AG04449 (cell line): ENCODE measurements at regions not wholly inside any gene's neighbourhood (a gene's known extent, or its start where the extent isn't known, plus 50 kb on each side); places are given as distances from the start of the nearest gene placed in this dataset.

Experiments
- CTCF ChIA-PET: fragments of 350-600 bp; formaldehyde crosslinking; extraction: SDS; loops from one replicate; lab custom pipeline; 2021; ENCODE audit warnings: antibody characterized with exemption; lab: Yijun Ruan, JAX
- POLR2A ChIA-PET: fragments of 400-600, 350-600 bp; formaldehyde crosslinking; extraction: SDS; loops from one replicate; lab custom pipeline; 2020; ENCODE audit warnings: antibody characterized with exemption, inconsistent platforms; lab: Yijun Ruan, JAX
- DNase-seq: peaks from one replicate; pipeline ENCODE4 v3.0.0-alpha.2; 2010; ENCODE audit warnings: low read depth, low spot score
- H3K4me3 ChIP-seq: 2 replicates; pipeline ENCODE4 v1.5.1; 2011; ENCODE audit warnings: low read depth, mild to moderate bottlenecking, control low read depth, low read length
- TF ChIP-seq, protein P1 (sequence below): IDR thresholded peaks from one replicate; pipeline ENCODE4 v1.5.1; 2011; ENCODE audit warnings: mild to moderate bottlenecking, moderate library complexity, low read length, control low read depth, inconsistent platforms; ENCODE audit not compliant: insufficient read depth; ENCODE audit errors: missing control alignments

- H3K4me3 ChIP-seq: no peak overlapping the region
- POLR2A ChIA-PET: no interaction called here
- CTCF ChIA-PET: no interaction called here
- TF ChIP-seq, protein P1, sequence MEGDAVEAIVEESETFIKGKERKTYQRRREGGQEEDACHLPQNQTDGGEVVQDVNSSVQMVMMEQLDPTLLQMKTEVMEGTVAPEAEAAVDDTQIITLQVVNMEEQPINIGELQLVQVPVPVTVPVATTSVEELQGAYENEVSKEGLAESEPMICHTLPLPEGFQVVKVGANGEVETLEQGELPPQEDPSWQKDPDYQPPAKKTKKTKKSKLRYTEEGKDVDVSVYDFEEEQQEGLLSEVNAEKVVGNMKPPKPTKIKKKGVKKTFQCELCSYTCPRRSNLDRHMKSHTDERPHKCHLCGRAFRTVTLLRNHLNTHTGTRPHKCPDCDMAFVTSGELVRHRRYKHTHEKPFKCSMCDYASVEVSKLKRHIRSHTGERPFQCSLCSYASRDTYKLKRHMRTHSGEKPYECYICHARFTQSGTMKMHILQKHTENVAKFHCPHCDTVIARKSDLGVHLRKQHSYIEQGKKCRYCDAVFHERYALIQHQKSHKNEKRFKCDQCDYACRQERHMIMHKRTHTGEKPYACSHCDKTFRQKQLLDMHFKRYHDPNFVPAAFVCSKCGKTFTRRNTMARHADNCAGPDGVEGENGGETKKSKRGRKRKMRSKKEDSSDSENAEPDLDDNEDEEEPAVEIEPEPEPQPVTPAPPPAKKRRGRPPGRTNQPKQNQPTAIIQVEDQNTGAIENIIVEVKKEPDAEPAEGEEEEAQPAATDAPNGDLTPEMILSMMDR: no peak
- DNase-seq: no peak
Observed at GRCh38 chr18:30386624-30387023, 655.9 kb downstream of the DSC3 start.

DNA sequence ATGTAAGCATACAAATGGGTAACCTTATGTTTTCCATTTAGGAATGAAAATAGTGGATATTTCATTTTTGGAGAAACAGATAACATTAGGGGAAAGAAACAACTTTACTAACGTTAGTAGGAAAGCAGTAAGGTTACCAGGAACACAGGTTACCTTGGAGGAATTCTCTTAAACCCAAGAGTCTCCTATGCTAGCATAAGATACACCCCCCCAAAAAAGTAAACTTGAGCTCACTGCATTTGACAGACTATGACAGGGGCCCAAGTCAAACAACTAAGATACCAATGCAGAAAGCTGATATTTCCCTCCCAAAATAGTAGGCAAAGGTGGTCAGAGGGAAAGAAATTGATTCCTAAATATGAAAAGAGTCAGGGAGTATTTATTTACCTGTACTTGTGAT, 656.9 kb downstream of the DSC3 start:
- TF ChIP-seq, protein P1: no peak
- POLR2A ChIA-PET: no interaction called here
- CTCF ChIA-PET: no interaction called here
- no peak for DNase-seq
- no peak overlapping the region for H3K4me3 ChIP-seq

- CTCF ChIA-PET: no interaction called here
Observed at GRCh38 chr18:30381826-30382225, 660.7 kb downstream of the DSC3 start.

GRCh38 chr18:30378097-30378496, 664.4 kb downstream of the DSC3 start:
- CTCF ChIA-PET: no interaction called here
- TF ChIP-seq, protein P1: no peak

More at GRCh38 chr18:30381826-30382225, 660.7 kb downstream of the DSC3 start:
- POLR2A ChIA-PET: no interaction called here
- TF ChIP-seq, protein P1: no peak
- no peak for DNase-seq
- no peak overlapping the region for H3K4me3 ChIP-seq

DNA sequence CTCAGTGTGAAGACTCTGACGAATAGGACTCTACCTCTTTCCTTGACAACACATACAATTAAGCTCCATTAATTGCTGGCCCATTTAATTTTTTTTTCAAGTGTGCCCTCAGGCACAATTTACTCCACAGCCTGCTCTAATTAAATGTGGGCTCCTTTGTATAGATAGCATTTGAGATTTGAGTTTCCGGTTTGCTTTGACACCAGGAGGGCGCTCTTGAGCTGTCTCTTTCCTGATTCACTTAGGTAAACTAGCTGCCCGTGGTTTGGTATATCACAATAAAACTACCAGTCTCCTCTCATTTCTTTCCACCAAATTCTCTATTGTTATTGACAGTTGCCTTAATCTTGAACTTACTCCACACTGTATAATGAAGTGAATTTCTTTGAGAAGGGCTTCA, 666.0 kb downstream of the DSC3 start:
- ChIA-PET POLR2A (no interaction called here), CTCF (no interaction called here)
- DNase-seq: no peak
- H3K4me3 ChIP-seq: no peak overlapping the region
- TF ChIP-seq, protein P1: no peak

More at GRCh38 chr18:30378097-30378496, 664.4 kb downstream of the DSC3 start:
- POLR2A ChIA-PET: no interaction called here
- no peak overlapping the region for H3K4me3 ChIP-seq
- DNase-seq: no peak

- no peak overlapping the region for H3K4me3 ChIP-seq
- TF ChIP-seq, protein P1: no peak
- no peak for DNase-seq
- ChIA-PET POLR2A (no interaction called here), CTCF (no interaction called here)
Observed at GRCh38 chr18:30361864-30362540, 680.5 kb downstream of the DSC3 start.
